LNCAP (cell line): ENCODE measurements at regions not wholly inside any gene's neighbourhood (a gene's known extent, or its start where the extent isn't known, plus 50 kb on each side); places are given as distances from the start of the nearest gene placed in this dataset.

Source experiments
- CTCF ChIP-seq: fragments of 450-650 bp; IDR thresholded peaks from 2 replicates; pipeline ENCODE4 v1.5.1; 2017; ENCODE audit warnings: mild to moderate bottlenecking

GRCh38 chr7:39896840-39897239, 53.2 kb upstream of the CDK13 start:
- no peak for TF ChIP-seq CTCF

GRCh38 chr7:39898867-39899266, 51.2 kb upstream of the CDK13 start:
- no peak for TF ChIP-seq CTCF
